ENCODE measurements at regions not wholly inside any gene's neighbourhood (a gene's known extent, or its start where the extent isn't known, plus 50 kb on each side); places are given as distances from the start of the nearest gene placed in this dataset.
"Not testable (repeated sequence)": the region's sequence is repeated elsewhere in the genome, so short reads cannot be mapped to it uniquely, and the experiment has no call there.

DNA sequence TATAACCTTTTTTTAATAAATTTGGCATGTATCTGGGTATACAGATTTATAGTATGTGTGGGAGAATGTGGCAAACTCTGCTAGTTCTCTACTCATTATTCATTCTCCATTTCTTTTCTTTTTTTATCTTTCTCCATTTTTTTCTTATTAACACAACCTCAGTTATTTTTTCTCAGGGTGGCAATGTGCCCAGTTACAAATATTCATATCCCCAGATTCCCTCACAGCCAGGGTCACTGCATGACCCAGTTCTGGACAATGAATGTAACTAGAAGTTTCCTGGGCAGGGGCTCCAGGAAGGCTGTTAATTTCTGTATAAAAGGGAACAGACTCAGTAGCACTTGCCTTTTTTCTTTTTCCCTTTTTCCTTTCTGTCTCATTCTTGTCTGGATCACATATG, 95.6 kb downstream of the VCPKMT start:
- DNase-seq = no peak

DNA sequence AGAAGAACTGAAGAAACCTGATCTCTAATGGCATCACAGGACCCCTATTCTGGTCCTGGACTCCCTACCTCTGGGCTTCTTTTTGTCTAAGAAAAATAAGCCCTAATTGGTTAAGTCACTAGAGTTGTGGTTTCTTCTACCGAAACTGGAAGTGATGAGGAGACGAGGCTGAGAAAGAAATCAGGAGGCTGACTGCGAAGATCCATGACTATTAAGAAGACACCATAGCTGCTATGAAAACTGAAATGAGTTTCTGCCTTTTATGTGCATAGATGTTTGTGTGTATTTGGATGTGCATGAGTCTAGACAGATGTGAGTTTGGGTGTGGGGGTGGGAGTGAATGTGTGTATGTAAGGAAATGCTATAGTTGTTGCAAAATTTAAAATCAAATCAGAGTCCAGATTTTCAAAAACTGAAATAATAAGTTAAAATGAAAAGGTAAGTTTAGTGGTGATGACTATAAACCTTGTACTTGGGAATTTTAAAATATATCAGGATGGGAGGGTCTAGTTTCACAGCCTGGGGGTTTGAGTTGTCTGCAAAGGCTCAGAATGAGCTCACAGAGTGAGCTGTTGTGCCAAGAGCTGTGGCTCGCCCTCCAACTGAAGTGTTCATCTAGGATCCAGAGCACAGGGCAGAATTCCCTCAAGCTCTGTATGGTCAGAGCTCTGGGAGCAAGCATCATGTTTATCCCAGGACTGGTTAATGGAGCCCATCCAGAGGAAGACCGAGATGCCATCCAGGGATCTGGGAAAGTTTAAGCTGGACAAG, 94.9 kb downstream of the VCPKMT start:
- DNase-seq = no peak

DNA sequence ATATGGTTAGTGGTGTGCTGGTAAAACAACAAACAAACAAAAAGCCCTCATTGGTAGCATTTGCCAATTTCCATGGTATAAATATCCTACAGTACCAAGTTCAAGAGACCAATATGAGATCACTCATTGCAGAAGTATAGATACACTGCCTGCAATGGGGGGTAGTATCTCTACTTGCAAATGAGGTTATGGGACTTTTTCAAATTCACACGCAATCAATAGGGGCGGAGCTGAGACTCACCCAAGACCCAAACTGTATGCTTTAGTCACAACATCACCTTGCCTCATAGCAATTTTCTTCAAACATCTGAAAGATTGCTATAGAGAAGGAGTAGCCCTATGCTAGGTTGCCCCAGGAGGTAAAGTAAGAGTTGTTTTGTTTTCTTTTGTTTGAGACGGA, 93.7 kb downstream of the VCPKMT start:
- DNase-seq = no peak

DNA sequence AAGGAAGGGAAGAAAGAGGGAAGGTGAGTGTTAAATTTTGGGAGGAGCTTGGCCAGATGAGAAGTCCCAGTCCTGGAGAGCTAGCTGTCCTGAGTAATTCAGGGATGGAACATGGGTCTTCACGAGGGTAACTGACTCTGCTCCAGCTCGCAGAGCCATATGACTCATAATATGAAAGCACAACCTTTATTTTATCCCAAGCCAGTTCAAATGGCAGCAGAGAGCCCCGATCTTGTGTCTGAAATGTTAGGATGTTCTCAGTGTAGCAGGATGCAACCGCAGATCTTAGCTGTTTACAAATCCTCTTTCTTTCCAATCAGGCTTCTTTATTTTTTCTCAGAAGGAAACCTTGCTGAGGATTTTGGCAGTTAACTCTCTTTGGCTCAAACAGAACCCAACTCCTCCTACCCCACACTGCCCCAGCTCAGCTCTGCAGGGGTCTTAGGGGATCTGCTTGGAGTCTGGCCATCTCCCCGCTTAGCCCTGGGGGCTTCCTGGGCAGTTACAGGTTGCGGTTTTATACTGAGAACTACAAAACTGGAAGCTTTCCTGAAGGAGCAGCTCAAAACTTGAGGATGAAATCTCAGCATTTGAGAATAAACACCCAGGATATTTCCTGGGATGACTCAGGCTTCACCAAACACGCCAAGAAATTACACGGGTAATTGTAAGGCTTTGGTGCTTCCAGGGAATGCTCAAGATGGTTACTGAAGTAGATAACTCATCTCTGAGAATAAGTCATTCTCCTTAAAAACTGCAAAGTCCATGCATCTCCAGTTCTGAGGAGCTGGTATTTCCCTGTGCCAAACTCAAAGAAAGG, 92.5 kb downstream of the VCPKMT start:
- DNase-seq = no peak

DNA sequence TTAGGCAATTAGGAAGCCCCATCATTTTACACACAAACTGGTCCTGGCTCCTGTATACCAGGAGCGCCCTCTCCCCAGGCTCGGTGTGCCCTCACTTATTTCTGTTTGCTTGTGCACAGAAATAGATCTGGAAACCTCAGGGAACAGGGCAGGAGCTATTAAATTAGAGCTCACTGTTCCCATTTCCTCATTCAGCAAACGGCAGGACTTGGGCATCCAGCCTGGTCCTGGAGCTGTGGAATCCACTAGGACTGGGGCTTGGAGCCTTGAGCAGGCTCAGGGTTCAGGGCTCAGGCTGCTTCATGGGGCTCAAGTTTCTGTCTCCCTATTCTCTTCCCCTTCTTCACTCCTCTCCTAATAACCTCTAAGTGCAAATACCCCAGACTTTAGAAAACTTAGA, 91.3 kb downstream of the VCPKMT start:
- no peak for DNase-seq

DNA sequence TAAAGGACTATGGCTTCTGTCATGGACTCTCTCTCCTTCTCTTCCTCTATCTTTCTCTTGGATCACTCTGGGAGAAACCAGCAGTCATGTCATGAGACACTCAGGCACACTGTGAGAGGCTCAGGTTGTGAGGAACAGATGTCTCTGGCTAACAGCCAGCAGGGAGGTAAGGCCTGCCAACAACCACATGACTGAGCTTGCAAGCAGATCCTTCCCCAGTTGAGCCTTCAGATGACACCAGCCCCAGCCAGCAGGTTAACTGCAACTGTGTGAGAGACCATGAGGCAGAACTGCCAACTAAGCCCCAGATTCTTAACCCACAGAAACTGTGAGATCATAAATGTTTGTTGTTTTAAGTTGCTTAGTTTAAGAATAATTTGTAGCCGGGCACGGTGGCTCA, 90.6 kb downstream of the VCPKMT start:
- peak; percentile 28 for DNase-seq

DNA sequence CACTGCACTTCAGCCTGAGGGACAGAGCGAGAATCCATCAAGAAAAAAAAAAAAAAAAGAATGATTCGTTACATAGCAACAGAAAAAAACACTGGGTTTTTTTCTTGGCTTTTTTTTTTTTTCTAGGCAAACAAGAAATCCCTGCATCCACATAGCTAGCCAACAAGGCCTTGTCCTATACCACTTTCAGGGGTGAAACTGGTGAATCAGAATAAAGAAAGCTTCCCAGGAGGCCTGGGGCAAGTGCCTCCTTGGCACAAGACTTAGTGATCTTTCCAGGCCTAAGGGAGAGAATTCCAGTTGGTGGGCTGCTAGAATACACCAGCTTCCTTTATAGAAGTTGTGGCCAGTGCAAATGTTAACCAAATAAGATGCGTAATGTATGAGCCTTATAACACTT, 90.0 kb downstream of the VCPKMT start:
- DNase-seq = no peak

DNA sequence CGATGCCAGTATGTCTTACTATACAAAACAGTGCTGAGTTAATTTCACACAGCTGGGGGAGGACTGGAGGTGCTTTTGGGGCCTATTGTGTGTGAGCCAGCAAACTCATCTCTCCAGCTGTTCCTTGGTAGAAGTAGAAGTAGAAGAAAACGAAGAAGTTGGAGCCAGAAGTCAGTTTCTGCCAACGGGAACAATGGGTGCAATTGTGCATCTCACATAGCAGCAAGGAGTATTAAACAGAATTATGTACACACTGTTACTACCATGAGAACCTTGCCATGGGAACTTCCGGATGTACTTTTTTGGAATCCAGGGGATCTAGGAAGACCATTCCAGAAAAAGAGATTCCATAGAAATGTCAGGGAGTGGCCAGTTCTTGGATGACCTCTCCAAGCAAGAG, 88.6 kb downstream of the VCPKMT start:
- no peak for DNase-seq

DNA sequence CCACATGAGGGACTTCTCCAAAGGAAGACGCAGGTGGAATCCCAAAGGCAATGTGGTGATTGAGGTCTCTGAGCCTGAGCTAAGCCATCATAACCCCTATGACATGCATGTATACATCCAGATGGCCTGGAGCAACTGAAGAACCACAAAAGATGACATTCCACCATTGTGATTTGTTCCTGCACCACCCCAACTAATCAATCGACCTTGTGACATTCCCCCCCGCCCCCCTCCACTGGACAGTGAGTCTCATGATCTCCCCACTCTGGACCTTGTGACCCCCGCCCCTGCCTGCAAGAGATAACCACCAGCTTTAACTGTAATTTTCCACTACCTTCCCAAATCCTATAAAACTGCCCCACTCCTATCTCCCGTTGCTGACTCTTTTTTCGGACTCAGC, 87.9 kb downstream of the VCPKMT start:
- DNase-seq = no peak

DNA sequence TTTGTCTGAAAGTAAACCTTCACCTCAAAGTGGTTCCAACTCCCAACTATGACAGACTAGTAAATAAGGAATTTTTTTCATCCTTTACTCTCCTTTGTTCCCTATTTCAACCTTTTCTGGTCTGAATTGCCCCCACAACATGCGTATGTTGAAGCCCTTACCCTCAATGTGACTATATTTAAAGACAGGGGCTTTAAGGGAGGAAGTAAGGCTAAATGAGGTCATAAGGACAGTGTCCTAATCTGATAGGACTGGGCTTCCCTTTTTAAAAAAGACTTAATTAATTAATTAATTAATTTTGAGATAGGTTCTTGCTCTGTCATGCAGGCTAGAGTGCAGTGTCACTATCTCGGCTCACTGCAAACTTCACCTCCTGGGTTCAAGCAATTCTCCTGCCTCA, 86.3 kb downstream of the VCPKMT start:
- no peak for DNase-seq

DNA sequence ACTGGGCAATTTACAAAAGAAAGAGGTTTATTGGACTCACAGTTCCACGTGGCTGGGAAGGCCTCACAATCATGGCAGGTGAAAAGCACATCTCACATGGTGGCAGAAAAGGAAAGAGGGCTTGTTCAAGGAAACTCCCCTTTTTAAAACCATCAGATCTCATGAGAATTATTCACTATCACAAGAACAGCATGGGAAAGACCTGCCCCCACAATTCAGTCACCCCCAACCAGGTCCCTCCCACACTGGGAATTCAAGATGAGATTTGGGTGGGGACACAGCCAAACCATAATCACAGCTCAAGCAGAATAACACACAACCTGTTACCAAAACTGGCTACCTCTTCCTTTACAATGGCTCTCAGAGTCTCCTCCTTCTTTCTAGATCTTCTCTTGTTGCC, 85.5 kb downstream of the VCPKMT start:
- DNase-seq = not testable (repeated sequence)

DNA sequence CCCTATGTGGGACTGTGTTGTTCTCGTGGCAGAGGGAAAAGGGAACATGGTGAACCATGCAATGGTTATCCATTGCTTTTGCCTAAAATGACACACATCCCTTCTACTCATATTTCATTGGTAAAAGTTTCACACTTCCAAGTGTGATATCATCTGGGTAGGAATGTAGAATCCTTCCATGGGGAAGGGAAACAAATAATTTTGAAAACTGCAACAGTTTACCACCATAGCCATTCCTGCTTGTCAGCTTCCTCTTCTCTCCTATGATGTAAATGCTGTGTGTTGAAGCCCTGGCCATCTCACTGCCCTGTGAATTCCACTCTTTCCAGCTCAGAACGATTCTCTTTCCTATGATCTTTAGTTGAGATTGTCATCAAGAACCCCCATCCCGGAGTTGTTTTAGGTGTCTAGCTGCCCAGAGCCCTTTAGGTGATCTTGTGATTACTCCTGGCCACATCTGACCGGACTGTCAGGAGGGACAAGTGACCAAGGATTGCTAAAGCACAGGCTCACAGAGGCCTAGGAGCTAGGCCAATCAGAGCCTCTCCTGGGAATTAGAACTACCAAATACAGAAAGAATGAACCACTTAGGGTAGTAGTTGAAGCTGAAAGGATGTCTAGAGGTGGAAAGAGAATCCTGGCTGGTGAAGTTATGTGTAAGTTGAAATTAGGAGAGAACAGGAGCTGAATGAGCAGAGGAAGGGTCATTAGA, 84.6 kb downstream of the VCPKMT start:
- DNase-seq = no peak

DNA sequence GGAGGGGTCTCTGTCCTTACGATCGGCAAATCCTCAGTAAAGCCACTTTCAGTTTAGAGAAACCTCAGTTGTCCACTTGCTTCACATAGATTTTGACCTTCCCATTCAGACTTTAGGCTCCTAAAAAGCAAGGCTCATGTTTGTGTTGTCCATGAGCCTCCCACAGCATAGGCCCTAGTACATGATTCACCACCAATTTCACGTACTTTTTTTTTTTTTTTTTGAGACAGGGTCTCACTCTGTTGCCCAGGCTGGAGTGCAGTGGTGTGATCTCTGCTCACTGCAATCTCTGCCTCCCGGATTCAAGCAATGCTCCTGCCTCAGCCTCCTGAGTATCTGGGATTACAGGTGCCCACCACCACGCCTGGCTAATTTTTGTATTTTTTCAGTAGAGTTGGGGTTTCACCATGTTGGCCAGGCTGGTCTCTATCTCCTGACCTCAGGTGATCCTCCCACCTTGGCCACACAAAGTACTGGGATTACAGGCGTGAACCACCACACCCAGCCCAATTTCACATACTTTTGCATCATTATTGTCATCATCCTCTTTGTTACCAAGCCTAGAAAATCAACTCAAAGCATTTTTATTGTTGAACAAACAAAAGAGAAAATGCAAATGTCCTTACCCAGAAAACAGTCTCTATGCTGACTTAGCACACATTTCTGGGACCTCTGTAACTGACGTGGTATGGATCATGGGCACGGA, 83.8 kb downstream of the VCPKMT start:
- not testable (repeated sequence) for DNase-seq

DNA sequence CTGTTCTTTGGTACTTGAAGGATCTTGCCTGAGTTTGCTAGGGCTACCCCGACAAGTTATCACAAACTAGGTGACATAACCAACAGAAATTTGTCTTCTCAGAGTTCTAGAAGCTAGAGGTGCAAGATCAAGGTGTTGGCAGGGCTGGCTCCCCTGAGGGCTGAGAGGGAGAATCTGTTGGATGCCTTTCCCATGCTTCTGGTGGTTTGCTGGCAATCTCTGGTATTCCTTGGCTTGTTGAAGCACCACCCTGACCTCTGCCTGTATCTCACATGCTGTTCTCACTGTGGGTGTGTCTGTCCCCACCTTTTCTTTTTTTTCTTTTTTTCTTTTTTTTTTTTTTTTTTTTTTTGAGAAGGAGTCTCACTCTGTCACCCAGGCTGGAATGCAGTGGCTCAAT, 81.2 kb downstream of the VCPKMT start:
- DNase-seq = no peak

DNA sequence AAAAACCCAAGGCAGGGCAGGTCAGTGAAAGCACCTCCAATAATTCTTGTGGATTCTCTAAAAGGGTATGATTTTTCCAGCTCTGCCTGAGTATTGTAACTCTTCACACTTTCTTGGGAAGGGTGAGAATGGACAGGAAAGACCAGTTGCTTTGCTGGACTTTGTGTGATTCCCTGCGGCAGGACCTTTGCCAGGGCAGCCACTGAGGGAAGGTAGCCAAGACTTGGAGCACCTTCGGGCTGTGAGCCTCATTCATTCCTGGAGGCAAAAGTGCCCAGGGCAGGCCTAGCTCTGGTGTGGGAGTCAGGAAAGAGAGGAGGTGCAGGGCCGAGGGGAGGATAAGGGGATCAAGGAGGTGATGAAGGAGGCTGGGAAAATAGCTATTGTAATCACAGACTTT, 80.2 kb downstream of the VCPKMT start:
- no peak for DNase-seq

DNA sequence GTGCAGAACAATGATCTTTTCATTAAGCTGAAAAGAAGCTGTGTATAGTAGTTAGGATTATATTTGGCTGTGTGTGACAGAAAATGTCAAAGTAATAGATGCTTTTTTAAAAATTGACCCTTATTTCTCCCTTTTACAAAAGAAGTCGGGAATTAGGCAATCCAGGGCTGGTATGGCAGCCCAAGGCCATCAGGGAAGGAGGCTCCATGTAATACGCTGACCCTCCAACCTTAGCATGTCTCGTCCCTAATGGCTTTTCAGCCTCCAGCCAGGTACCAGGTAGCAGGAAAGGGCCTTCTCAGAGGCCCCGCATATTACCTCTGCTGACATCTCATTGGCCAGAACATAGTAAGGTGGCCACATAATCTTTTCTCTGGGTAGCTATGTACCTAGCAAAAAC, 79.7 kb downstream of the VCPKMT start:
- no peak for DNase-seq

DNA sequence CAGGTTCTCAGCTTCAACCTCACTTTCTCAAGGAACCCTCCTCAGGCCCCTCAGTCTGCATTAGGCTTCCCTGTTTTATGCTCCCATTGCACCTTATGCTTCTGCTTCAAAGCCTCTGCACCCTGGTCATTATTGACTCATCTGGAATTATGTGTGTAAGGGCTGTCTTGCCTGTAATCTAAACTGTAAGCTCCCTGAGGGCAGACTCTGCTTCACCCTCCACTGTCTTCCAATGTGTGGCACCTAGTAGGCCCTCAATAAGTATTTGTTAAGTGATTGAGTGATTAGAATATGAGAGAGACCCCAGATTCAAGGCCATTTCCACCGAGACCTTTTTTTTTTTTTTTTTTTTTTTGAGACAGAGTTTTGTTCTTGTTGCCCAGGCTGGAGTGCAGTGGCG, 79.1 kb downstream of the VCPKMT start:
- no peak for DNase-seq

DNA sequence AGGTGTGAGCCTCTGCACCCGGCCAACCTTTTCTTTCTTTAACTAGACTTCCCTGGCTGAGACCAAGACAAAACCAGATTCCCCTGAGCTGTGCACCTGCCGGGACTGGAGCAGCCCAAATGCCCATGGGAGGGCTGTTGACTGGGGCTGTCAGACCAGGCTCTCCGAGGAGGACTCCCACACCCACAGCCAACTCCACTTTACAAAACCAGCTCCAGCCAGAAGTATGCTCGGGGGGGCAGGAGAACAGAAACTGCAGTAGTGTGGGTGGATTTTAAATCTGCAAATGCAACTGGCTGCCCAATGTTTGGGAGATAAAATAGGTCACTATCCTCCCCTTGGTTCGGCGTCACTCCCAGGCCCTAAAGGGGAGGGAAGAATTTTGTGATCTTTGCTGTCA, 78.5 kb downstream of the VCPKMT start:
- DNase-seq = no peak

DNA sequence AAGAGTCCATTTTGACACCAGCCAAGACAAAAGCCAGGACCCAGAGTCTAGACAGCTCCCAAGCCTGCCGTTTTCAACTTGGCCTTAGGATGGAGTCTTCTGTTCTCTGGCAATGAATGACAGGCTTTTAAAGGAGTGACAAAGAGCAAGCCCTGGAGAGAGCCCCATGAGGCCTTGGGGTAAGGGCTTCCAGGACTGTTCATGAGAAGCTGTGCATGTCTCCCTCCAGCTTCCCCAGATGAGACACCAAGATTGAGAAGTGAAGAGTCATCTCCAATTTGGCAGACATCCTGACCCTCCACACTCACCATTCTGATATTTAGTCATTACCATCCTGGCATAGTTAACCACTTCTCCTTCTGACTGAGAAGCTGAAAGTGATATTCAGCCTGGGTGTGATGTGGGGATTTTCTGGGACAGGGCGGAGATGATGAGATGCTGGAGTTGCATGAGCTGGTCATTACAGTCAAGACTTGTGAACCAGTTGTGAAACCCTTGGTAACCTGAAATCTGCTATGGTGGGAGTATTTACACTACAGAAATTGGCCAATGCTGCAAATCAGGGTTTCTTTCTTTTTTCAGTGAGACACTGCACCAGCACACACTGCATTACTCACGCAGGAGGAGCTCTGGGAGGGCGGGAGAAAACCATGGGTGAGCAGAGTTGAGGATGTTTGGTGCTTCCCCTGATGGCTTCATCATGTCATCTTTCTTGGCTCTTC, 77.8 kb downstream of the VCPKMT start:
- no peak for DNase-seq

DNA sequence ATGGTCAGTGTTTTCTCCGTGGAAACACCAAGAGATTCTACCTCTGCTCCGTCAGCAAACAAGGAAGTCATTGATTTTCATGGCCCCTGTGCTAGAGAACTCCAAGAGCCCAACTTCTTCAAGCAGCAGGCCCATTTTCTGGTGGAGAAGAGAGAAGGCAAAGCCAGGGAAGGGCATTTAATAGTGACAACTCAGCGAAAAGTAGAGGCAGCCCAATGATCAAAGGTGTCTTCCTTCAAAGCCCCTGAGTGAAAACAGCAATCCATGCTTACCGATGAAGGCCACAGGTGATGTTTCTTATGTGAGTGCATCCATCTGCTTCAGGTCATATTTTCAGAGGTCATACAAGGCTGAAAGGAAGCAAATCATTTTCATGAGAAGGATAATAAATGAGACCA, 77.3 kb downstream of the VCPKMT start:
- DNase-seq = no peak

DNA sequence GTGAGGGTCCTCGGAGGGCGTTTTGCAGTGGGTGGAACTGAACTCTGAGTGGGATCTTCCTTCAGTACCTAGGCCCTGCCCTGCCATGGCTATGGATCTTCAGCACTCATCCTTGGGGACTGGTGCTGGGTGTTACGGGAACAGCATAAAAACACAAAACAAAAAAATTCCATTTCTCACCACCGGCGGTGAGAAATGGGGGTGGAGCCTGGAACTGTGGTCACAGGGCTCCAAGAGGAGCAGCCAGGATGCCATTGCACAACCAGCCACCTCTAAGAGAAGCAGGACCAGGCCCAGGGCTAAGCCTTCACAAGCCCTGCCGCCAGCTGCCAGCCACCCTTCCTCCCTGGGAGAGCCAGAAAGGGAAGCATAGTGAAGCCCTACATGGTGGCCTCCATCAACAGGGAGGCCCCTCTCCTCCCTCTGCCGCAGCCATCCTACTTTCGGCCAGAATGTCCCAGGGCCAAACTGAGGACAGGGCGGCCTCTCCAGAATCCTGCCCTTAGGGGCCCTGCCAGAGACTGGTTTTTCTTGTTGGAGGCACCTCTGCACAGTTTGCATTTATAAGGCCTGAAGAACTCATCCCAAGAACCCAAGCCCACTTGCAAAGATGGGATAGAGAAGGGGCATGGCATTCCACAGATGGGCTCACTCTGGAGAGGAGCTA, 76.5 kb downstream of the VCPKMT start:
- DNase-seq = no peak

DNA sequence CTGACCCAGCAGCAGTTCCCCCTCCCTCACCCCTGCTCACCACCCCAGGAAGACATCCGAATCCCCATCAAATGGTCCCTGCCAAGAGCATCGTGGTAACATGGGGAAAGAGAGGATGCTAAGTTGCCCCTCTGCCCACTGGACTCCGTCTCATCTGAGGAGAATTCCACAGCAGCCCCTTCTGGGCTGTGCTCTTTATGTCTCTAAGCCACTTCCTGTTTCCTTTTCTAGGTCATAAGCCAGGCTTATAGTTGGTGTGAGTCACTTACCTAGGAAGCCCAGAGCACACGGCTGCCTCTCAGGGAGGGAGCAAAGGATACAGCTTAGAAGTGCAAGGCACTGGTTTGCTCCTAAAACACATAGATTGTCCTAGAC, 76.0 kb downstream of the VCPKMT start:
- DNase-seq = no peak
